ENCODE measurements at regions not wholly inside any gene's neighbourhood (a gene's known extent, or its start where the extent isn't known, plus 50 kb on each side); places are given as distances from the start of the nearest gene placed in this dataset.

DNA sequence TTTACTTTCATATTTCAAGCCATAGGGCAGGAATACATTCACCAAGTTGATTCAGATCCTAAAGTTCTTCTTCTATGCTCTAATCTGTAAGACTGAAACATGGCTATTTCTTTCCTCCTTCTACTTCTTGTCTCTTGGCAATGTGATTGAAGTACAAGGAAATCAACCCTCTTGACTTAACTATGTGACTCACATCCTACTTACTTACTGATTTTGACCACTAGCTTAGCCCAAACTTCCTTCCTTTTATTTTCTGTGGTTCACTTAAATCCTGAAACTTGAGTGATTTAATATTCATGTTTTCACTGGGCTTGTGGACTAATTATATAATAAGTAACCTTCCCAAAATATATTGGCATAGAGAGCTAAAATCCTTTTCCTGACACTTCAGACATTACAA lies 111.2 kb upstream of the NOVA1 start:
- TF ChIP-seq POLR2A (IDR thresholded peaks at IDR 0.05), result no peak
- TF ChIP-seq, protein P1, sequence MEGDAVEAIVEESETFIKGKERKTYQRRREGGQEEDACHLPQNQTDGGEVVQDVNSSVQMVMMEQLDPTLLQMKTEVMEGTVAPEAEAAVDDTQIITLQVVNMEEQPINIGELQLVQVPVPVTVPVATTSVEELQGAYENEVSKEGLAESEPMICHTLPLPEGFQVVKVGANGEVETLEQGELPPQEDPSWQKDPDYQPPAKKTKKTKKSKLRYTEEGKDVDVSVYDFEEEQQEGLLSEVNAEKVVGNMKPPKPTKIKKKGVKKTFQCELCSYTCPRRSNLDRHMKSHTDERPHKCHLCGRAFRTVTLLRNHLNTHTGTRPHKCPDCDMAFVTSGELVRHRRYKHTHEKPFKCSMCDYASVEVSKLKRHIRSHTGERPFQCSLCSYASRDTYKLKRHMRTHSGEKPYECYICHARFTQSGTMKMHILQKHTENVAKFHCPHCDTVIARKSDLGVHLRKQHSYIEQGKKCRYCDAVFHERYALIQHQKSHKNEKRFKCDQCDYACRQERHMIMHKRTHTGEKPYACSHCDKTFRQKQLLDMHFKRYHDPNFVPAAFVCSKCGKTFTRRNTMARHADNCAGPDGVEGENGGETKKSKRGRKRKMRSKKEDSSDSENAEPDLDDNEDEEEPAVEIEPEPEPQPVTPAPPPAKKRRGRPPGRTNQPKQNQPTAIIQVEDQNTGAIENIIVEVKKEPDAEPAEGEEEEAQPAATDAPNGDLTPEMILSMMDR (IDR thresholded peaks at IDR 0.05), result no peak

Data from heart left ventricle (tissue), 13 donors.